HG03378 (cell line): ENCODE measurements at regions not wholly inside any gene's neighbourhood (a gene's known extent, or its start where the extent isn't known, plus 50 kb on each side); places are given as distances from the start of the nearest gene placed in this dataset.

Experiments used
- ATAC-seq: cut with Tn5 transposase; IDR thresholded peaks from one replicate; pipeline ENCODE4 v1.9.1; 2021; ENCODE audit warnings: mild to moderate bottlenecking, moderate library complexity; ENCODE audit not compliant: unreplicated experiment

- no peak for ATAC-seq
Measured at GRCh38 chr5:60267907-60268306, 374.4 kb upstream of the PDE4D start.

GRCh38 chr5:60263346-60263745, 369.8 kb upstream of the PDE4D start:
- ATAC-seq = no peak

DNA sequence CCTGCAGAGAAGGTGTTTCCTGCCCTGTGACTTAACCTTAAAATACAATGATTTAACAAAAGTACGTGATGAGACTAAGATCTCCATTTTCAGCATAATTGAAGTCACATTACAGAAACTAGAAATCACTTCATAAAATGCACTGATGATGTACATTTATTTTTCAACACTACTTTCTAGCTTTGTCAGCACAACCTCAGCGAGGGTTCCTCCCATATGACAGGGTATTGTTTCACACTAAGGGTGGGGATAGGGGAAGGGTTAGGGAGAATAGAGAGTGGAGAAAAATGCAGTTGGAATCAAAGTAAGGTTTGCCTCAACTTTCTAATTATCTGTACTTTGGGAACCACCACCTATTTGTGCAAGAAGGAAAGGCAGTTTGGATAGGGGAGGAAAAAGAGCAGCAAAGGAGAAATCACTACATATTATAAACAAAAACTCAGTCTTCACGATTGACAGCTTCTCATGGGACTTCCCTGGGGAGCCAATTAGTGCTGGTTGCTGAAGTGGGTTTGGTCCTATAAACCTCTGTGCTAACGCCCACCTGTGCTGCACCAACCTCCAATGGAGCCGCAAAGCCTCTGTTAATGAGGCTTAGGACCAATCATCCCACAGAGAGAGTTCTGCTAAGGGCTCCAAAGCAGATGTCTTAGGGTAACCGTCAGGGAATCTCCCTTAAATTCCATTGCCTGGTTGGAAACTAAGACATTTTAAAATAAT, 369.2 kb upstream of the PDE4D start:
- ATAC-seq = no peak

DNA sequence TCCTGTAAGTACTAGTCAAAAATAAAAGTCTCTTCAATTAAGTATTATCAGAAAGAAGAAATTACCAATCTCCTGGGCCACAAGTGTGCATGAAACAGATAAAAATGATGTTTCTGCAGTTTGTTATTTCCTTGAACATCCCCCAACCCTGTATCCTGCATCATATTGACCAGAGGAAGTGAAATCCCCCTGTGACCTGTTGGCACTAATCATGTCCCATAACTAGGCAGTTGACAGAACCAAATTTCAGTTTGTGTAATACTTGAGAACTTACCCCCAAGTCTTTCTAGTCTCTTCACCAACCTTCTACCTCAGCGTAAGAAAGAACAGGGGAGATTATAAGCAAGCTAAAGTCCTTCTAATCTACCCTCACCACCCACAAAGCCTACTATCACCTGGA, 368.2 kb upstream of the PDE4D start:
- no peak for ATAC-seq

GRCh38 chr5:60260658-60261057, 367.1 kb upstream of the PDE4D start:
- ATAC-seq = no peak

DNA sequence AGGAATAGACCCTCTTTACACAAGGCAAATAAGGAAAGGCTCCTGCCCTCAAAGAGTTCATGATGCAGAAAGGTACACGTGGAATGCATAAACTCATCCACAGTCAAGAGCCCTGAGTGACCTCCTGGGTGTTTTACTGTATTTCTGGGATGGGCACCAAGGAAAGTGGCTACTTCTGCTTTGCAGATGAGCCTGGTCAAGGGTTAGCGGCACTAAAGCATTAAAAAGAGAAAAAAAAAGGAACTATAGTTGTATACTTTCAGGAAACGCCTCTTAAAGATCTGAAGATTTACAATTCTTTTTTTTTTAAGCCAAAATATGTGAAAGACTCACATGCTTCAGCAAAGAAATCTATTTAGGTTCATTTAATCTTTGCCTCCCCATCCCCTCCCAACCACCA, 366.2 kb upstream of the PDE4D start:
- no peak for ATAC-seq

DNA sequence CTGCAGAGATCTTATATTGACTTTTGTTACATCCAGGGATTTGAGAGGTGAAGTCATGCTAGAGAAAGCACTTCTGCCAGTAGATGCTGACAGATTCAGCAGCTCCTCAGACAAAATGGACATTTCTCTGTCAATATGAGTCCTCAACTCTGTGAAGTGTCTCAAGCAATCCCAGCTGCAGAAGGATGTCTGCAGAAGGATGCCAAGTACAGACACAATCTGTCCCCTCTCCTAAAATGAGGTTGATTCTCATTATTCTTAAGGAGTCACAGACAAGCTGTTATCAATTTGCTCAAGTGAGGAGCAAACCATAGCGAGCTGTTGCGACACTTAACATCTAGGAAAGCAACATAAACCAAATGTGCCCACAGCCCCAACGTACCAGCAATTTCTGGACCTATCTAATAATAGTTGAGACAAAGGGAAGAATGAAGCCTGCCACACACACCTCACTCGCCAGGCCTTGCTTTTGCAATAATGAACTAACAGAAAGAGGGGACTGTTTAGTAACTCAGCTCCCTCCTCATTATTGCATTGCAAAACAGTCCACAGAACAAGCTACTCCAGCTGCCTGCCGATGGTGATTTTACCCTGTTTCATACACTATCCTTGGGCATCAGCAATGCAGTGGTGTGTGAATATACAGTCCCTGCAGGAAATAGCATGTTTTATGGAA, 364.2 kb upstream of the PDE4D start:
- ATAC-seq = no peak

- no peak for ATAC-seq
Measured at GRCh38 chr5:60256546-60256945, 363.0 kb upstream of the PDE4D start.

DNA sequence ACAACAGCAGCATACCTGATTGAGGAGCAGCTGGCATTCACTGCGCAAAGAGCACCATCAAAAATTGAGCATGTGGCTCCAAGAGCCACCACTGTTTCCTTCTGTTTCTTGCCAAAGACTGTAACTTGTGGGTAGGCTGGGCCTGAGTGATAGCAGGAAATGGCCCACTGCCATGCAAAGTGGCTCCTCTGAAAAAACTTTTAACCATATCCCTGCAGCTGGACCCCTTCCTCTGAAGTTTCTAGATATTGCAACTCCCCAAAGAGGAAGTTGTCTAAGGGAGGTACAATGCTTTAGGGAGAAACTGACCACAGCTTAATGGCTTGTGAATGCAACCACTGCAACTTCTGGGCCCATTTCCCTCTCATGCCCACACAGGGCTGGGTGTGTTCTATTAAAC, 355.4 kb upstream of the PDE4D start:
- peak; percentile 95 for ATAC-seq

- no peak for ATAC-seq
Measured at GRCh38 chr5:60243713-60244112, 350.2 kb upstream of the PDE4D start.

GRCh38 chr5:60232036-60232795, 338.7 kb upstream of the PDE4D start:
- ATAC-seq = no peak

GRCh38 chr5:60230456-60230855, 336.9 kb upstream of the PDE4D start:
- ATAC-seq = no peak

DNA sequence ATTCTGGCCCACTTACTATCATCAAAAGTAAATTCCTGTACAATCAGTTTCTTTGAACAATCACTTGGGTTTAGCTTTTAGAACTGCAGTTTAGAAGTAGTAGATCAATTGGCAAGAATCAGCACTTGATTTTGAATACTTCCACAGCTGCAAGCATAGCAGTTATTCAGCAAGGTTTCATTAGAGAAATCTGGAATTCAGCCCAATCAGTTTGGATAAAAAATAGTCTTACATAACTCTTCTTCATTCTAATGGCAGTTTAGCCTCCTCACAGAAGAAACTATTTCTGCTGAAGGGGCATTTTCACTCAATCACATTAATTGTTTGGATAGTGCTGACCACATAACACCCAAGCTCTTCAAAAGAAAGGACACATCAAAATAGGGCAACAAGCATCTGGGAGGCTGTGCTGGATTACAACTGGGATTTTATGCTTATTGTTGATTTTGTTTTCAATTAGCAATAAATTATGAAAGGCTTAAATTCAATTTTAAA, 336.2 kb upstream of the PDE4D start:
- ATAC-seq = no peak

- no peak for ATAC-seq
Measured at GRCh38 chr5:60228676-60229075, 335.1 kb upstream of the PDE4D start.

DNA sequence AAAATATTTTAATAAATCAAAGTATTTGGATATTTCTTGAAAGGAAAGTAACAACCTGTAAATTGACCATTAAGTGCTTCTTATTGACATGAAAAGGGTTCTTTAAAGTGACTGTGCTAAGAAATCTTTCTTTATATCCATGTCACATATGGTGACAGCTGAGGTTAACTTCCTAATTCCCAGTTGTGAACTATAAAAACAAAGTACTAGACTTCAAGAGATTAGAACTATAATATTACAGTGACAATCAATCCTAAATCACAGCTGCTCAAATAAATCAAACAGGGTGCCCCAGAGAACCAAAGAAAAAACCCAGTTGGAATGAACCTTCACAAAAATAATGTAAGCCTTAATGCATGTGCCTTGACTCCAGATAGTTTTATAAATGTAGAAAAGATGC, 332.6 kb upstream of the PDE4D start:
- no peak for ATAC-seq

GRCh38 chr5:60223342-60223741, 329.8 kb upstream of the PDE4D start:
- ATAC-seq = no peak

DNA sequence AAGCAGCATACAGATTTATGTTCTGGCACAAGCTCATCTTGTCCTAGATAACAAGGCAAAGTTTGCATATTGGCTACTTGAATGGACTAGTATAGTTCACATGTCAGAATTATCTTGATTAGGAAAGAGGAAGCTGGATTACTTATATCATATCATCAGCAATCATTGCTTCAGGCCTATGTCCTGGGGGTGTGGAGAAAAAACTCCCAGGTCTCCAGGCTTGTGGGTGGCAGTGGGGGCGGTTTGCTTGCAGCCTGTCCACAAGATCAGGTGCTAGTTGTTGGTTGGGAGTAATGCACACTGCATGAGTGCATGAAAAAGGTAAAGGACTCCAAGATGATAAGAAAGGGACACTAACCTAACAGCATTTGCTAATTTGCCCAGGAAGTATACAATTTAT, 326.4 kb upstream of the PDE4D start:
- no peak for ATAC-seq

- ATAC-seq = no peak
Measured at GRCh38 chr5:60210810-60211209, 317.3 kb upstream of the PDE4D start.

- ATAC-seq = no peak
Measured at GRCh38 chr5:60209146-60209840, 315.8 kb upstream of the PDE4D start.

GRCh38 chr5:60208716-60209115, 315.2 kb upstream of the PDE4D start:
- ATAC-seq = no peak

- peak; percentile 96 for ATAC-seq
Measured at GRCh38 chr5:60207040-60207439, 313.5 kb upstream of the PDE4D start.
